ENCODE measurements at regions not wholly inside any gene's neighbourhood (a gene's known extent, or its start where the extent isn't known, plus 50 kb on each side); places are given as distances from the start of the nearest gene placed in this dataset.

GRCh38 chr13:110826861-110827672 is 87.8 kb downstream of the ANKRD10 start:
- Histone ChIP-seq H2AFZ (ENCODE audit: low read depth, low read length) (no peak overlapping the region), H3K27ac (ENCODE audit: low read length) (no peak overlapping the region), H3K4me3 (ENCODE audit: low read length) (no peak overlapping the region), H4K20me1 (ENCODE audit: insufficient read depth, low read length) (no peaks in the 10 kb centered on the region), H3K4me1 (ENCODE audit: low read length) (peaks cover 4% of the 10 kb centered on the region; the same call in 1 of the 2 replicates), H3K79me2 (ENCODE audit: low read length) (no peaks in the 10 kb centered on the region), H3K9ac (ENCODE audit: low read length) (no peak overlapping the region), H3K9me3 (ENCODE audit: insufficient read depth, low read length) (no peaks in the 10 kb centered on the region), H3K36me3 (replicated peaks; ENCODE audit: low read depth, low read length) (no peaks in the 10 kb centered on the region), H3K4me2 (ENCODE audit: low read length) (no peak overlapping the region), H3K27me3 (ENCODE audit: low read depth, low read length) (0 out of 2 replicates have a peak, but pooled peaks cover 7% of the 10 kb centered on the region)
- no peak for TF ChIP-seq EZH2phosphoT487 (IDR thresholded peaks at IDR 0.05; ENCODE audit: low read depth)
- TF ChIP-seq, protein P1, sequence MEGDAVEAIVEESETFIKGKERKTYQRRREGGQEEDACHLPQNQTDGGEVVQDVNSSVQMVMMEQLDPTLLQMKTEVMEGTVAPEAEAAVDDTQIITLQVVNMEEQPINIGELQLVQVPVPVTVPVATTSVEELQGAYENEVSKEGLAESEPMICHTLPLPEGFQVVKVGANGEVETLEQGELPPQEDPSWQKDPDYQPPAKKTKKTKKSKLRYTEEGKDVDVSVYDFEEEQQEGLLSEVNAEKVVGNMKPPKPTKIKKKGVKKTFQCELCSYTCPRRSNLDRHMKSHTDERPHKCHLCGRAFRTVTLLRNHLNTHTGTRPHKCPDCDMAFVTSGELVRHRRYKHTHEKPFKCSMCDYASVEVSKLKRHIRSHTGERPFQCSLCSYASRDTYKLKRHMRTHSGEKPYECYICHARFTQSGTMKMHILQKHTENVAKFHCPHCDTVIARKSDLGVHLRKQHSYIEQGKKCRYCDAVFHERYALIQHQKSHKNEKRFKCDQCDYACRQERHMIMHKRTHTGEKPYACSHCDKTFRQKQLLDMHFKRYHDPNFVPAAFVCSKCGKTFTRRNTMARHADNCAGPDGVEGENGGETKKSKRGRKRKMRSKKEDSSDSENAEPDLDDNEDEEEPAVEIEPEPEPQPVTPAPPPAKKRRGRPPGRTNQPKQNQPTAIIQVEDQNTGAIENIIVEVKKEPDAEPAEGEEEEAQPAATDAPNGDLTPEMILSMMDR (IDR thresholded peaks at IDR 0.05; ENCODE audit: low read depth, low read length), result no peak

All from OCI-LY3 (cell line).